A549 (cell line): ENCODE measurements at regions not wholly inside any gene's neighbourhood (a gene's known extent, or its start where the extent isn't known, plus 50 kb on each side); places are given as distances from the start of the nearest gene placed in this dataset.

Source experiments
- ATAC-seq, 2 experiments: fragments of 200-7000 bp in 1 of 2; fragments of >200 bp in 1 of 2; cut with Nextera tagmentation in 1 of 2; cut with Tn5 transposase in 1 of 2; 3 replicates each; pipeline versions ENCODE4 v1.8.0 to v1.9.1; 2018 to 2020; ENCODE audit warnings: mild to moderate bottlenecking in 1 of 2, moderate library complexity in 1 of 2
- CTCF ChIA-PET: fragments of 300-600 bp; sonication (Branson Sonifier 250); formaldehyde crosslinking; extraction: SDS; loops from one replicate; lab custom pipeline; 2021; ENCODE audit warnings: antibody characterized with exemption, inconsistent platforms; lab: Yijun Ruan, JAX
- POLR2A ChIA-PET: fragments of 350-600 bp; formaldehyde crosslinking; extraction: SDS; loops from one replicate; lab custom pipeline; 2021; ENCODE audit warnings: antibody characterized with exemption, inconsistent platforms; lab: Yijun Ruan, JAX
- DNase-seq, 2 experiments: peaks; one replicate each; pipeline versions ENCODE4 v3.0.0 to v3.0.0-alpha.2; 2011 to 2016; ENCODE audit warnings: low read depth in 1 of 2, low spot score in 1 of 2
- FAIRE-seq: peaks from 2 replicates; lab custom pipeline; 2011; peaks lifted over from hg19 to GRCh38; lab: Jason Lieb, UNC
- H3K27ac ChIP-seq, 2 experiments: fragments of >200 bp; sonication (Bioruptor Twin); formaldehyde crosslinking; 3 replicates each; pipeline ENCODE4 v1.5.1; 2016 to 2017
- H3K4me1 ChIP-seq: fragments of >200 bp; sonication (Bioruptor Twin); formaldehyde crosslinking; 3 replicates; pipeline ENCODE4 v1.6.1; 2016
- H3K4me2 ChIP-seq: fragments of >200 bp; sonication (Bioruptor Twin); formaldehyde crosslinking; 3 replicates; pipeline ENCODE4 v1.6.1; 2016
- H3K4me3 ChIP-seq: fragments of >200 bp; sonication (Bioruptor Twin); formaldehyde crosslinking; 3 replicates; pipeline ENCODE4 v1.5.1; 2016
- H3K9me3 ChIP-seq: fragments of >200 bp; sonication (Bioruptor Twin); formaldehyde crosslinking; 3 replicates; pipeline ENCODE4 v1.6.1; 2016
- CBX2 ChIP-seq: fragments of 200-600 bp; sonication (generic); IDR thresholded peaks from 2 replicates; pipeline ENCODE4 v1.6.1; 2016; ENCODE audit warnings: low read depth, mild to moderate bottlenecking, borderline replicate concordance
- CBX8 ChIP-seq: fragments of 200-600 bp; sonication (generic); IDR thresholded peaks from 2 replicates; pipeline ENCODE4 v1.6.1; 2016
- CEBPB ChIP-seq, 2 experiments: fragments of >200 bp in 1 of 2; sonication (Bioruptor Twin) in 1 of 2; formaldehyde crosslinking in 1 of 2; IDR thresholded peaks; 2 replicates each; pipeline ENCODE4 v1.6.1; 2012 to 2016
- CHD2 ChIP-seq: fragments of 150-350 bp; IDR thresholded peaks from 2 replicates; pipeline ENCODE4 v1.6.1; 2014; ENCODE audit warnings: low read length; ENCODE audit not compliant: partially characterized antibody
- CHD4 ChIP-seq: fragments of 200-600 bp; sonication (generic); IDR thresholded peaks from 2 replicates; pipeline ENCODE4 v1.6.1; 2016; ENCODE audit warnings: antibody characterized with exemption, mild to moderate bottlenecking, borderline replicate concordance
- EHF ChIP-seq: fragments of 250-450 bp; sonication (Bioruptor Pico); IDR thresholded peaks from 2 replicates; pipeline ENCODE4 v1.5.0; 2020; ENCODE audit warnings: mild to moderate bottlenecking
- EP300 ChIP-seq, 2 experiments: fragments of >200 bp; sonication (Bioruptor Twin); formaldehyde crosslinking; IDR thresholded peaks; 2 replicates in 1 of 2; 3 replicates in 1 of 2; pipeline ENCODE4 v1.6.1; 2016 to 2017
- ESRRA ChIP-seq: fragments of 150-350 bp; IDR thresholded peaks from 2 replicates; pipeline ENCODE4 v1.6.1; 2014; ENCODE audit warnings: mild to moderate bottlenecking, low read length, borderline replicate concordance
- FOSL2 ChIP-seq, 2 experiments: fragments of 450-650 bp in 1 of 2; fragments of >200 bp in 1 of 2; sonication (Bioruptor Twin) in 1 of 2; formaldehyde crosslinking; IDR thresholded peaks; 2 replicates each; pipeline versions ENCODE4 v1.5.0 to v1.6.1; 2016 to 2020; ENCODE audit warnings: mild to moderate bottlenecking in 1 of 2, moderate library complexity in 1 of 2
- GATA3 ChIP-seq: IDR thresholded peaks from 2 replicates; pipeline ENCODE4 v1.6.1; 2012; ENCODE audit warnings: borderline replicate concordance
- HOXA7 ChIP-seq: fragments of 250-450 bp; sonication (Bioruptor Pico); IDR thresholded peaks from 2 replicates; pipeline ENCODE4 v1.5.0; 2020; ENCODE audit warnings: mild to moderate bottlenecking, moderate library complexity
- HOXB5 ChIP-seq: fragments of 250-450 bp; sonication (Bioruptor Pico); IDR thresholded peaks from 2 replicates; pipeline ENCODE4 v1.5.0; 2020; ENCODE audit warnings: mild to moderate bottlenecking, moderate library complexity
- JUNB ChIP-seq: fragments of >200 bp; sonication (Bioruptor Twin); formaldehyde crosslinking; IDR thresholded peaks from 2 replicates; pipeline ENCODE4 v1.6.1; 2016
- MAFK ChIP-seq: fragments of 450-650 bp; IDR thresholded peaks from 2 replicates; pipeline ENCODE4 v1.6.1; 2014; ENCODE audit not compliant: partially characterized antibody
- MAZ ChIP-seq: fragments of 150-350 bp; IDR thresholded peaks from 2 replicates; pipeline ENCODE4 v1.6.1; 2014; ENCODE audit warnings: antibody characterized with exemption, low read depth, low read length, borderline replicate concordance
- MYC ChIP-seq: IDR thresholded peaks from 2 replicates; pipeline ENCODE4 v1.6.1; 2012; ENCODE audit warnings: mild to moderate bottlenecking, inconsistent platforms, low read length, improper control_type of control experiment, borderline replicate concordance
- NFE2L2 ChIP-seq: fragments of 150-350 bp; conservative IDR thresholded peaks from 2 replicates; pipeline ENCODE4 v1.6.1; 2014; ENCODE audit warnings: low read length
- NPAS2 ChIP-seq: fragments of 250-450 bp; sonication (Bioruptor Pico); IDR thresholded peaks from 2 replicates; pipeline ENCODE4 v1.8.0; 2022; ENCODE audit warnings: mild to moderate bottlenecking, moderate library complexity, borderline replicate concordance
- POLR2A ChIP-seq: IDR thresholded peaks from 2 replicates; pipeline ENCODE4 v1.6.1; 2012; ENCODE audit warnings: mild to moderate bottlenecking, low read length
- RARB ChIP-seq: fragments of 250-450 bp; sonication (Bioruptor Pico); IDR thresholded peaks from 2 replicates; pipeline ENCODE4 v1.8.0; 2021; ENCODE audit warnings: mild to moderate bottlenecking, moderate library complexity
- RCOR1 ChIP-seq: fragments of 150-350 bp; IDR thresholded peaks from 2 replicates; pipeline ENCODE4 v1.6.1; 2014; ENCODE audit warnings: antibody characterized with exemption, low read length, low read depth
- RFX5 ChIP-seq: fragments of 450-650 bp; IDR thresholded peaks from 2 replicates; pipeline ENCODE4 v1.7.1; 2014; ENCODE audit warnings: antibody characterized with exemption, mild to moderate bottlenecking, moderate library complexity
- ZC3H11A ChIP-seq: fragments of 450-650 bp; IDR thresholded peaks from 2 replicates; pipeline ENCODE4 v1.6.1; 2014; ENCODE audit warnings: antibody characterized with exemption, mild to moderate bottlenecking
- ZFP36 ChIP-seq: fragments of 450-650 bp; IDR thresholded peaks from 2 replicates; pipeline ENCODE4 v1.6.1; 2014; ENCODE audit warnings: borderline replicate concordance; ENCODE audit not compliant: partially characterized antibody
- WGBS: methylation state at CpG from one replicate; pipeline ENCODE4 v1.1.6; 2017; ENCODE audit errors: missing lambda C conversion rate; 5-methylcytosine and 5-hydroxymethylcytosine counted together
- TF ChIP-seq, protein P1 (sequence below): fragments of 250-450 bp; sonication (Bioruptor Pico); IDR thresholded peaks from 2 replicates; pipeline ENCODE4 v1.5.0; 2021; ENCODE audit warnings: mild to moderate bottlenecking, moderate library complexity, borderline replicate concordance
- TF ChIP-seq, protein P2 (sequence below): fragments of >200 bp; sonication (Bioruptor Twin); formaldehyde crosslinking; IDR thresholded peaks from 2 replicates; pipeline ENCODE4 v1.6.1; 2016

DNA sequence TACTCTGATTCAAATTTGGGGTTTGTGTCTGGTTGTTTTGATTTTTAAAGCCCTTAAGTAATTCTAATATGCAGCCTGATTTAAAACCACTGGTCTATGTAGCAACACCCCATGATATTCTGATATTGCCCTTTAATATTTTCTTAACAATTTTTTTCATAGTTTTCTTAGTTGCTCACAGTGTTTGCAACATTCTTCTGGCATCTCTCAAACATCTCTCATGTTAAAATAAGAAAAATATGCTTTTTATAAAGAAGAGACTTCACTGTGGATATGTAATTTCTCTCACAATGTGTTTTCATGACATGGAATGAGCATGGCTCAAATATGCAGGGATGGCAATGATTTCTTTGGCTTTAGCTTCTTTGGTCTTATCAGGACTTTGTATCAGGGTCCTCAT is 183.7 kb downstream of the TAF11L14 start (continued):
- TF ChIP-seq RARB (CRISPR knock-in tag): no peak
- no peak for TF ChIP-seq CHD4

- DNase-seq (peak in 1 of 2 experiments; percentile 47), FAIRE-seq (peak; percentile 73), ATAC-seq (peak in 1 of 2 experiments; percentile 29; a peak in 1 of 6 replicates)
- H3K4me2 ChIP-seq: peak overlapping the region; percentile 47
- H3K4me3 ChIP-seq: no peak overlapping the region
- ChIA-PET POLR2A (no interaction called here), CTCF (no interaction called here)
- peaks cover 13% of the 10 kb centered on the region; the same call in 2 of the 3 replicates for H3K4me1 ChIP-seq
- H3K27ac ChIP-seq: peak overlapping the region; percentile 18 to 66; a peak in 4 of 6 replicates
- H3K9me3 ChIP-seq: no peaks in the 10 kb centered on the region
- 11% methylated on average over 5 of the region's 5 CpGs for WGBS
- TF ChIP-seq, protein P1, sequence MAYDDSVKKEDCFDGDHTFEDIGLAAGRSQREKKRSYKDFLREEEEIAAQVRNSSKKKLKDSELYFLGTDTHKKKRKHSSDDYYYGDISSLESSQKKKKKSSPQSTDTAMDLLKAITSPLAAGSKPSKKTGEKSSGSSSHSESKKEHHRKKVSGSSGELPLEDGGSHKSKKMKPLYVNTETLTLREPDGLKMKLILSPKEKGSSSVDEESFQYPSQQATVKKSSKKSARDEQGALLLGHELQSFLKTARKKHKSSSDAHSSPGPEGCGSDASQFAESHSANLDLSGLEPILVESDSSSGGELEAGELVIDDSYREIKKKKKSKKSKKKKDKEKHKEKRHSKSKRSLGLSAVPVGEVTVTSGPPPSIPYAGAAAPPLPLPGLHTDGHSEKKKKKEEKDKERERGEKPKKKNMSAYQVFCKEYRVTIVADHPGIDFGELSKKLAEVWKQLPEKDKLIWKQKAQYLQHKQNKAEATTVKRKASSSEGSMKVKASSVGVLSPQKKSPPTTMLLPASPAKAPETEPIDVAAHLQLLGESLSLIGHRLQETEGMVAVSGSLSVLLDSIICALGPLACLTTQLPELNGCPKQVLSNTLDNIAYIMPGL: no peak
- TF ChIP-seq HOXB5 (CRISPR knock-in tag) (no peak), MAFK (peak; percentile 90), ESRRA (no peak), EP300 (IDR thresholded peaks at IDR 0.05) (0 out of 5 replicates have a peak, but pooled peaks of 1 of the 2 experiments have one; percentile 8), NPAS2 (CRISPR knock-in tag) (no peak), ZFP36 (no peak), MYC (no peak), CBX8 (no peak), CEBPB (IDR thresholded peaks at IDR 0.05) (peak in 1 of 2 experiments; percentile 41; a peak in 1 of 4 replicates), ZC3H11A (no peak), CBX2 (no peak), HOXA7 (CRISPR knock-in tag) (no peak), POLR2A (no peak), CHD2 (no peak), GATA3 (peak; percentile 19; the same call in 1 of the 2 replicates), FOSL2 (IDR thresholded peaks at IDR 0.05) (no peak), FOSL2 (CRISPR knock-in tag; IDR thresholded peaks at IDR 0.05) (peak; percentile 44), MAZ (no peak), RARB (CRISPR knock-in tag) (no peak), RCOR1 (no peak), CHD4 (no peak), JUNB (no peak), NFE2L2 (peak; percentile 57), RFX5 (no peak)
- TF ChIP-seq, protein P2, sequence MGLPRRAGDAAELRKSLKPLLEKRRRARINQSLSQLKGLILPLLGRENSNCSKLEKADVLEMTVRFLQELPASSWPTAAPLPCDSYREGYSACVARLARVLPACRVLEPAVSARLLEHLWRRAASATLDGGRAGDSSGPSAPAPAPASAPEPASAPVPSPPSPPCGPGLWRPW: no peak
Observed at GRCh38 chr5:17819783-17820182, 185.5 kb downstream of the TAF11L14 start.

DNA sequence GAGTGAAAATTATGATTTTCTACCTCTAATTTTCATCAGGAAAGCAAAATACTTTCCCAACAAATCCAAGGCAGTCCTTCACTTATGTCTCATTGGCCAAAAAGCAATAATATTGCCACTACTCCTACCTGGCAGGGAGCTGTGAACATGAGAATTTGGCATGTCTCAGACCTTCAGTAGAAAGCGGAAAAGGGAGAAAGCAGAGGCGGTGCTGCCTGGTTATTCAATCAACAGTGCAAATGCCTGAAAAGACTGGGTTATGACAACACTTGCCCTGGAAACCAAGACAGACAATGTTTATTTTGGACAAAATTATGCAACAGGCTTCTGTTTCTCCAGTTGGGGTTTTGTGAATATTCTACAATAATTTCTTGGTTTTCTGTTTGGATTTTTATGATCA is 194.4 kb downstream of the TAF11L14 start:
- Histone ChIP-seq H3K4me2 (peak overlapping the region; percentile 52), H3K4me3 (no peak overlapping the region)
- POLR2A ChIA-PET: no interaction called here
- no peak for FAIRE-seq
- no peak for TF ChIP-seq EHF (CRISPR knock-in tag)
- no peak for TF ChIP-seq NPAS2 (CRISPR knock-in tag)
- peak; percentile 28 to 38; a peak in 3 of 4 replicates for TF ChIP-seq CEBPB (IDR thresholded peaks at IDR 0.05)
- TF ChIP-seq, all 56 proteins: peak for 1
- no peaks in the 10 kb centered on the region for H3K9me3 ChIP-seq
- CTCF ChIA-PET: no interaction called here
- peak in 1 of 2 experiments; percentile 42 for DNase-seq
- 57% methylated on average over 2 of the region's 2 CpGs for WGBS
- peak in 1 of 2 experiments; percentile 36; a peak in 1 of 6 replicates for ATAC-seq
- 0 out of 6 replicates have a peak overlapping the region, but pooled peaks of 1 of the 2 experiments have one; percentile 31 for H3K27ac ChIP-seq
- H3K4me1 ChIP-seq: peaks cover 19% of the 10 kb centered on the region
